Stimulated activated CD8-positive, alpha-beta memory T cell treated with anti-CD3 and anti-CD28 coated beads, Interleukin-2, amount 100 ng/mL, for 48 hours (primary cell): ENCODE measurements at regions not wholly inside any gene's neighbourhood (a gene's known extent, or its start where the extent isn't known, plus 50 kb on each side); places are given as distances from the start of the nearest gene placed in this dataset.

ENCODE experiments used
- DNase-seq, 2 donors: peaks; one replicate each; pipeline ENCODE4 v3.0.0-alpha.2; 2020; ENCODE audit warnings: low read depth in 2 of 2

DNA sequence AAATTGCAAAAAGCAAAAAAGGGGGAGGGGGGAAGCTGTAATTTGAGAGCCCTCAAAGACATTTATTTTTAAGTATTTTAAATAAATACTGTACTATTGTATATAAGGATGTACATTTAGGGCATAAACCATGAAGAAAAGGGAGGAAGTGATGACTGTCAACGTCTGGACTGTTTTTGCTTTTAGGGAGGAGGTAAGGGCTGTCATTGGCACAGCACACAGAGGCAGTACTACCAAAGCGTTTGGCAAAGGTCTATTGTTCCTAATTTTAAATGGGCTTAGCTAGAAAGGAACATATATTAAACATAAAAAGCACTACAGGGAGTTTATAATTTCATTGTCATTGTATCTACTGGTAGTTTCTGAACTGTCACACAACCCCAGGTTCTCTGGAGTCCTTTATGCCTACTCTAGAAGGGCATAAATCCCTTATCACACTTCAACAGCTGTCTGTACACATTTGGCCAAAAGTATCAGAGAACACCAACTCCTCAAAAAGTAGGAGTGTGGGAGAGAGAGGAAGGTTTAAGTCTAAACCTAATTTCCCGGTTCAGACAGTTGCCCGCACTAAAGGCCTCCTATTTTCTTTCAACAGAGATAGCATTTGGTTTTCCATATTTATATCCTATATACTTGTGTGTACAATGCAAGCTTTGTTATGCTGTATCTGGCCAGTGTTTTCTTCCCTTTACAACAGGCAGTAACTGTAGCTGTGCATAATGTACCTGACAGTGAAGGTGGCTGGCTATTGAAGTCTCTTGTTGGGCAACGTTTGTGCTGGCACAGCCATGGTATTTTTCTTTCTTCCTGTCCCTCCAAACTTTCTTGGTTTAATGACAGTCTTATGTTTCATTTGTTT, 406.2 kb downstream of the KLF5 start:
- no peak for DNase-seq

DNA sequence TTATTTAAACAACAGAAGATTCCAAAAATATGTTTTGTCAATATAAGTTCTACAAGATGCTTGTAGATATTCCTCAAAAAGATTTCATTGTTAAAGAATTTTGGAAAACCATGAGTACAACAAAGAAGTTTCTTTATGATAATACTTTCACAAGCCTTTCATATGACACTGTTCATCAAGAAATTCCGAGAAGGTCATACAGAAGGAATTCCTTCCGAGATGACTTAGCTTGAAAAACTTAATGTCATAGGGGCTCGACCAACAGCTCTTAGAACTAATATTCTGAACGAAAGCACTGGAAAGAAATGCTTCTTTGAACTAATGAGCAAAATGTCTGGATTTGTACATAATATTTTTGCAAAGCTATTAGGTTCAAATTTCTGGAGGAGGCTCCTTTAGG, 403.4 kb downstream of the KLF5 start:
- no peak for DNase-seq

DNA sequence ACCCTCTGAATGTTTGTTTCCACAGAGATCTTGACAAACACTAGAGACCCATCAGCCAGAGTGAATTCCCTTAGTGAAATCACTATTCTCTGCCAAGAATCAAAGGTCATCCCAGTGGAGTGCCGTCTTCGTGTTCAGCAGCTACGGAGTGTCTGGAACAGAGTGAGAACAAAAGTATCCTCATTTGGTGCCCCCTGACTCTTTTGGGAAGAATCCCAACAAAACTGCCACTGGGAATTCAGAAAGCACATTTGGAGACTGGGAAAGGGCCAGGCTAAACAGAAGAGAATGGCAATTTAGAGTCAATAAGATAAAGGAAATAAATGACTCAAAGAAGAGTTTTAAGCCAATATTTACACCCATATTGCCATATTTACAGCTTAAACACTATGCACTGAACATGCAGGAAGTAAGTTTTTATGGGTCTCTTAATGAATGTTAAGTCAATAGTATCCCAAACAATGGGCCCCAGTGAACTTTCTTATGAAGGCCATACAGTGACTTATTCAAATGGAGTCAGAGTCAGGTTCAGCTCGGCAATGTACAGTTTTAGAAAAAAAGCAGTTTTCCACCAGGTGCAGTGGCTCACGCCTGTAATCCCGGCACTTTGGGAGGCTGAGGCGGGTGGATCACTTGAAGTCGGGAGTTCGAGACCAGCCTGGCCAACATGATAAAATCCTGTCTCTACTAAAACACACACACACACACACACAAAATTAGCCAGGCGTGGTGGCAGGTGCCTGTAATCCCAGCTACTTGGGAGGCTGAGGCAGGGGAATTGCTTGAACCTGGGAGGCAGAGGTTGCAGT, 392.6 kb downstream of the KLF5 start:
- DNase-seq: no peak

DNA sequence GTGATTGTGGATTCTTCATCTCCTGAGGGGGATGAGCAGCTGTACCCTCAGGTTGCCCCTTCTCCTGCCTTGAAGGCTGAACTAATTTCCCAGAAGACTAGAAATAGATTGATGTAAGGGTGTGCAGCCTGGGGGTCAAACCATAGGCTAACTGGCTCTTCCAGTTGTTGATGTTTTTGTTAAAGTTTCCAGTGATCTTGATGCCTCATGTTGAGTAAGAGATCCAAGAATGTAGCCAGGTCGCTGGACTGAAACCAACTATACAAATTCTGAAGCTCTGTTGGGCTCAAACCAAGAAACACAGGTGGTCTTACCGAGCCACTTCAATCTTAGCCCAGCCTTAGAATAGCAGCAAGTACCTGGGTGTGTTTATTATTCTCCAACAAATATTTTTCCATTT, 391.8 kb downstream of the KLF5 start:
- no peak for DNase-seq

DNA sequence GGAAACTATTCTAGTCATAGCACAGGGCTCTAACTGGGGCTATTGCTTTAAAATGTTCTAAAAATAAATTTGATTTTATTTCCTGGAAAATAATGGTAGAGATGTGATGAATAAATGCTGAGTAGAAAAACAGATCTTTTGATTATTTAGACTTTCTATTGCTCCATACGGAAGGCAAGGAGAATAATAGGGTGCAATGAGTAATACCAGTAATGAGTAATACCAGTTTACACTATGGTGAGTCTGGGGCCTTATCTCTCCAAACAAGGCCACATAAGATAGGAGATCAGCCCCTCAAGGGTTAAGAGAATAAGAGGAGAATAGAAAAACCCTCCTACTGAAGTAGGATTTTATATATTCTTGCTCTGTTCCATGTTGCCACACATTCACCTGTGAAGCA, 390.4 kb downstream of the KLF5 start:
- DNase-seq: no peak

DNA sequence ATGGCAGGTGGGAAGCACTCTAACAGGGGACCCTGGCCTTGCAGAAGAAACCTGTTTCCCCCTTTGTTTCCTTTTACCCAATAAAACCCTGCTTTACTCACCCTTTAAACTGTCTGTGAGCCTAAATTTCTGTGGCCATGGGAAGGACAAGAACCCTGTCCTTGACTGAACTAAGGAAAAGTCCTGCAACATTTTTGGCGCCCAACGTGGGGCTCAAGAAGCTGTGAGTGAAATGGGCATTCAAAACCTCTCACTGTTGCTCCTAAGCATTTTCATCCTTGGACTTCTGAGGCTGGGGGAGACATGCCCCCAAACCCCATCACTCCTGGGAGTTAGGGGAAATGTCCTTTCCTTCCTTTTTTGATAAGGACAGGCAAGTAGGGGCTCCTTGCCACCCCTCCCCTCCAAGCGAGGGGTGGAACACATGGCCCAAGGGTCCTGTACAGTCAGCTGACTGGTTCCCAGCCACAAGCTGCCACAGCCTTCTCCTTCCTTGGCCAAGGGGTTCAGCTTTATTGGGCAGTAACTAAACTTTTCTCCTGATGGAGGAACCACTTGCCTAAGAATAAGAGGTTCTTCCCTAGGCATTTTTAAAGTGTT, 381.6 kb downstream of the KLF5 start:
- DNase-seq: no peak

DNA sequence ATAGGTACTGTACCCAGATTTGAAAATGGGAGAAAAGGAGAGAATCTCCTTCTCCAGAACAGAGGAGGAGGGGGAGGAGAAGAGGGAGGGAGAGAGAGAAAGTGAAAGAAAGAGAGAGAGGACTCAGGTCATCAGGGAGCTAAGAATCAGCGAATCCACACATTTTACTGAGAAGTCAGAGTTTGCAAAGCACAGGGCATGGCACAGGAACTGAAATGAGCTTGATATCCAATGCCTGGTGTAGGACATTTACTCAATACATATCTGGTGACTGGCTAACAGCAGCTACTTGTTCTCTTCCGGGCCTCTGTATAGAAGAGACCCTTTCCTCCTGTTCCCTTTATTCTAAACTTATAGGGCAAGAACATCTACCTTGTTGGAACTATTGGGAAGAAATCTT, 375.1 kb downstream of the KLF5 start:
- DNase-seq: no peak

DNA sequence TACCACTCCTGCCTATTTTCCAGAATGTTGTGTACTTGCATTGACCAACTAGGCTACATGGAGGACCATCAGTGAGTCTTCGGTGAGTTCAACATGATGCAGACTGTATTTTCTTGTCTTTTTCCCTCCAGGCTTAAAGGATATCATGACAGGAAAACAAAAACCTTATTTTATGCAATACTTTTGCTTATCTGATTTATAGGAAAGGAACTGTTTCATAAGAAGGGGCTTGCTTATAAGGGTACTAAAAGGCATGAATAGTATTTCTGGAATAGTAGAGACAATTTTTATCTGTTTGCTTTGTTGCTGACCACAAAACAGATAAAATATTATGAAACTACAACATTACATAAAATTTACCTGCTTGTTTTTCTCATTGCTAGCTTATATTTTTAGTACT, 374.7 kb downstream of the KLF5 start:
- DNase-seq: no peak

DNA sequence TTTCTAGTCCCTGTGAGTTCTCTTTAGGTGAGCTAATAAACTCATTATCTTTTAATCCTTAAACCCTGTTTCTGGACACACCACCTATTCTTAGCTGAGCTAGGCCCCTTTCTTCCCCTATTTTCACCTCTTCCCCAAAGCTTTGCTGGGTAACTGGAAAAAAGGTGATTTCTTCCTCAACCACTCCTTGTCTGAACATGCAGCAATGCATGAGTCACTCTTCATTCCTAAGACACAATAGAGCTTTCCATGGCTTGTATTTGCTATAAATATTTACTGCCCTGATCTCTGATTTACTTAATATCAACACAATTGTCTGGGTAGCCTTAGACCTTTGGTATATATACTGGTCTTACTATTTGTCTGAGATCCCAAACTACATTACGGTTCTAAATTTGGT, 370.9 kb downstream of the KLF5 start:
- DNase-seq: no peak

DNA sequence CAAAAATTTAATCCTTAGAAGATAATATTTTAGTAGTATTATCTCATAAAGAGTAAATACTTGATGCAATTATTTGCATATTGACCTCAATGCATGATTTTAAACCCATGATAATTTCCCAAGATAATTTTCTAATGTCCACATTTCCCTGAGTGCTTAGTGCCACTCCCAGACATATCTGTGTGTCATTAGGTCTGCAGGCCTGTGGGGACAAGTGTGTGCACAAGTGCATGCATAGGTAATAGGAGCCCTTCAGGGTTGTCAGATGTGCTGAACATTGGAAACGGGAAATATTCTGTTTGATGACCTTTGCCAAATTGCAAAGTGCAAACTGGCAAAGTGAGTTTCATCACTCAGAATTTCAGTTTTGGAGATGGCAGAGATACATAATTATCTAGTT, 369.9 kb downstream of the KLF5 start:
- no peak for DNase-seq

DNA sequence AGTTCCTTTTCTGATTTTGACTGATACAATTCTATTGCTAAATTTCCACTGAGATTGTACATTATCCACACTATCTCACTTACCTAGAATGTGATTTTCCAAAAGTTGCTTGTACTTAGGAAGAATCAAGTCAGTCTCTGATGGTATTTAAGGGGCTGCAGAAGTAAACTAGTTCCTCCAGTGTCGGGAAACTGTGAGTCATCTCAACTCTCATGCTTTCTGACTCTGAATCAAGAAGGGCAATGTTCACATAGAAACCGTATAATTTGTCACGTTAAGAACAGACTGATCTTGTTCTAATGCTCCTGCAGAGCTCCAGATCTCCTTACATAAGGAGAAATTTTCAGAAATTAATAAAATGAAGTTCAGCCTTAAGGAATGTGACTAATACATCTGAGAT, 369.3 kb downstream of the KLF5 start:
- no peak for DNase-seq

DNA sequence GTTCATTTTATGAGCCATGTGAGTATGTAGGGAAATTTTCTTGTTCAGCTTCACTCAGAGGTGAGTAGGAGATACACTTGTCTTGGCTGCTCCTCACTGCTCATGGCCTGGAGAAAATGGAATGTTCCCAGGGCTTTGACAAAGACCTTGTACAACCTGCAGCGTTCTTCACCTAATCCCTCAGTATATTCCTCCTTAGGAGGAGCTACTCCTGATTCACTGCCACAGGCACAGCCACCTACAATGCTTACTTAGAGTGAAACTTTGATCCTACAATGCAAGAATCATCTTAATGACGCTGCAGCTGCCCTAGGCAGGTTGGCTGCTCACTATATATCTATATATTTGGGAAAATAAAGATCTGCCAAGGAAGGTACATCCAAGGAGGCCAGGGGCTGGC, 364.2 kb downstream of the KLF5 start:
- no peak for DNase-seq

DNA sequence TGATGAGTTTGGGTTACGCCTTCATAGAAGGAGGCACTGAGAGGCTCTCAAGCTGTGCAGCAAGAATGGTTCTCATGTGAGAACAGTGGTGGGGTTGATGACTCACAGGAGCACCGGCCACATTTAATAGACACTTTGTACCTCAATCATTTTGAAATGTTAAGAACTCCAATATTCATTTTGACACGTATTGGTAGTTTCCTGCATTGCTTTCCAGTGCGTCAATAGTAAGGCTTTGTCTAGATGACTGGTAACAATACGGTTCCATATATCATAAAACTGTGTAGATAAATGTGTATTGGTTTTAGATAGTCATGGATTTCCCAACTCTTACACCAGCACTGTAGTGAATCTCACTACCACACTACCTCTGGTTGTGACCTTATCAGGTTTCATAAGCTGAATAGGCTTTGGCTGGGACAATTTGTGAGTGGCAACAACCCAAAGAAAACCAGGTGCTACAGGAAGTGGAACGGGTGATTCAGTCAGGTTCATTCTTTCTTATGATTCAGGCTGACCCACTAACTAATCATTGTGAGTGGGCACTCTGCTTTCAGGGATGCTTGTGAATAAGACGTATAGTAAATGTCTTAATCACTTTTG, 362.6 kb downstream of the KLF5 start:
- DNase-seq: peak in 1 of 2 donors; percentile 13

DNA sequence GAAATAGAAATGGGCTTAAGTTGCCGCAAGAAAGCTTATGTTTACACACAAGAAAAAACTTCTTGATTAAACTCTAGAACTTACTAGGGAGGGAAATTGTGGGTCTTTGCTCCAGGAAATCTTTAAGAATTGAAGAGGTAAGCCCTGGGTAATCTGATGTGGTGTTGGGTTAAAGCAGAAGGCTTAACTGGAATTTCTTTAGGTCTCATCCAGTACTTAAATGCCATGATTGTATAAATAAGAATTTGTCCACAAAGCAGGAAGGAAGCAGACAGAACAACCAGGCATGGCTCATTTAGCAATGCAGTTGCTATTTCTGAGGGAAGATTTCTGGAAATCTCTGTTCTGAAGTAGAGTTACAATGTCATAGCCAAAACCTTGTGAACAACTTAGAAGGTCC, 360.4 kb downstream of the KLF5 start:
- no peak for DNase-seq

DNA sequence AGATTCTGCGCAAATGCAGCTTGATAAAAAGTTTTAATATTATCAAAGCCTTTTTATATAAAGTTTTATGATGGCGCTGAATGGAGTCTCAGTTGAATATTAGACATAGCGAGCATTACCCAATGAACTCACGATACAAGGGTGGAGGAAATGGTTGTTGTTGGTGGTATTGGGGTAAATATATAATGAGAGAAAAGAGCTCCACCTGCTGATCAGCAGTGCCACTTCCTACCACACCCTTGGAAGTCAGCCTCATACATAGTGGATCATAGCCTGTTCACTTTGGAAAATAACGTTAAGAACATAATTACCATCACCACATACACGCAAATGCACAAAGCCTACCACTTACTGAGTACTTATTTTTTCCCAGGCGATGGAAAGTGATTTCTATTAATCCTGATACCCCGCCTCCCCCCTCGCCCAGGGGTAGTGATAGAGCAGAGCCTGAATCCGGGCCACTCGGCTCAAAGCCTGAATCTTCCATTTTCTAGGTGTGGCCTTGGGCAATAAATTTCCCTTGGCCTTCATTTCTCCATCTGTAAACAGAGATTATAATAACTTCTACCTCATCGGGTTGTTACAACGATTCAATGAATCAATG, 358.3 kb downstream of the KLF5 start:
- no peak for DNase-seq

DNA sequence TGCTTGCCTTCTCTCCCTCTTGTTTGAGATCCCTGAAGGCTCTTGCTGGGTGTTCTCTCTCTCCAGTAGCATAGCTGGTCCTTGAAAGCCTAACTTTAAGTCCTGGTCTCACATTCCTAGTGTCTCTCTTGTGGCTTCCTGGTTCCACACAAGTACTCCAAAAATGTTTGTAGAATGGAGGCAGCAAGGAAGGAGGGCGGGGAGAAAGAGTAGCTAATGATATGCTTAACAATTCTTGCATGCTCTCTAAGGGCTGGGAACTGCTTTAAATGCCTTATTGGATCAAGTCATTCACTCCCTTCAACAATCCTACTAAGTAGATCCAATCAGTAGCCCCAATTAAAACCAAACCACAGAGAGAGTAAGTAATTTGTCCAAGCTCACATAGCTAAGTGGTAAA, 357.3 kb downstream of the KLF5 start:
- DNase-seq: no peak

DNA sequence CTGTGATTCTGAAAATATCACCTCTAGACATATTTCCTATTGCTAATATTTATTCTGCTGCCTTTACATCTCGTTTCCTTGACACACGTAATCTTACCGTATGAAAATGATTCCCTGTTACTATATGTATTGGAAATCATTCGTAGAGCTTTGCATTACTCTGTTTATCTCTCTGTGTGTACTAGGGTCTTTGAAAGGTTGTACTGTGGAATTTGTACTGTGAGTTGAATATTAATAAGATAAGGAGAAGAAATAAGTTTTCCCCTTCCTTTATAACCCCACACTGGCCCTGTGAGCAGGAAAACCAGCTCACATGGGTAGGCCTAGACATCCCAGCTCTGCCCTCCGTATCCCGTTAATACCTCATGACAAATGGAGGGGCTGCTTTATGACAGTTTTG, 354.9 kb downstream of the KLF5 start:
- DNase-seq: no peak

DNA sequence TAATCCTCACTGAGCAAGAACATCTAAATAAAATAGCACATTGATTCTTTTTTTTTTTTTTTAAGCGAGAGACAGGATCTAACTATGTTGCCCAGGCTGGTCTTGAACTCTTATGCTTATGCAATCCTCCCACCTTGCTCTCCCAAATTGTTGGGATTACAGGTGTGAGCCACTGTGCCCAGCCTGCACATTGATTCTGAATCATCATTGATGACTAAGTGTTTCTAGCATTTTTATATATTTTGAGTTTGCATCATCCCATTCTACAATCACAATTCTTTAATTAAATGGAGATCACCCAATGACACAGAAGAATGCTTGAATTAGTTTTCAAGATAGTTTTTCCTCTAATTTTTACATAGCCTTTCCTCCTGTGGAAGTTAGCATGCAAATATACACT, 354.1 kb downstream of the KLF5 start:
- DNase-seq: no peak

DNA sequence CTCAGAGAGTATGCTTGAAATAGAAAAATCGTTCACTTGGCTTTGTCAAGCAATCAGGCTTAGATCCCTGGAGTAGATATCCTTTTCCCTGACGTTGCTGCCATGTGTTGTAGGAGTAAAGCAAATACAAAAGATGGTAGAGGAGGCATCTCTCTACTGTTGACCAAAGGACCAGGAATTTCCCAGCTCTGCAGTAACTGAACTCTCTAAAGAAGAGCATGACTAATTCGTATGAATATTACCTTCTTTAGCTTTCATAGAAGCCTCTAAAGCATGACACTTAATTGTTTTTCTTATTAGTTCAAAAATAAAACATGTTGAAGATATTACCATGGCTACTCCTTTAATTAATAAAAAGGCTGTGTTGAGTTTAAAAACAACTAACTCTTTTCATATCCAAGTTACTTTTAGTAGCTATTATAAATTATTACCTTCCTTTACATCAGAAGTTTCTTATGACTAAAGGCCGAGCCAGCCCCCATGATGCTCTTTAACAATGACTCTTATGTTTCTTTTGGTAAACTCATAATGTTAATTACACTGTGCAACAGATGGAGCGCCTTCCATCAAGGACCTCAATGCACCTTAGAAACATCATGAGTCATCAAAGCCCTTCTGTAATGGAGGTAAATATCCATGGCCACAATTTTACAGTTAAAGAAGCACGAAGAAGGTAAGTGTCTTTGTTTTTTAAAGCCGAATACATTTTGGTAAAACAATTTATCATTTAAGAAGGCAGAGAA, 352.4 kb downstream of the KLF5 start:
- DNase-seq: no peak

DNA sequence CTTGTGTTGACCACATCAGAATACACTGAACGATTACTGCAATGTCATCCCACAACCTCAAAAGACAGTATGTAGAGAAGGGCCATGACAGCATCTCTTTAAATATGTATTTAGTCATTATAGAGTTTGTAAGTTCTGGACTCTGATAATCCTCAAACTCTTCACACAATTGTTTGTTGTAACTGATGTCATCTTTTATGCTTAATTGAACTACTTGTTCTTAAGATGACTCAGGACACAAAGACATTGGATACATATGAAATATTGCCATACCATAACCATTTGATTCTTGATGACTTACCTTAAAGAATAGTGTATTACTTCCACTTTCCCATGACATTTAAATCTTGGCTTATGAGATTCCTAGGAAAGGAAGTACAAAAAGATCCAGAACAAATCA, 347.6 kb downstream of the KLF5 start:
- DNase-seq: no peak

DNA sequence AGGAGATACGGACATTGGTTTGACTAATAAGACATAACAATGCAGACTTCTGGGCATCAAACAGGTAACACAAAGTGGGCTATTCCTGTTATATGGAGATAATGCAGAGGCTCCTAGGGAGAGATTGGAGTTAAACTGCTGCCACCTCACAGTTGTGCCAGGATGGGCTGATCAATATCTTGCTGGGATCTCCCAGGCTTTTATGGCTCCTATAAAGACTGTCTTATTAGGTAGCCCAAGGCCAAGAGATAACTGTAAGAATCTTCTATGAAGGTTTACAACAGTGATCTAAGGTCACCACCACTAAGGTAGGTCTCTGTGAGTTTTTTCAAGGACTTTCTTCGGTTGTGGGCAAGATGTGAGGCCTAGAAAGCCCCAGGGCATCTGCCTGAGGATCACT, 345.8 kb downstream of the KLF5 start:
- no peak for DNase-seq
